HG03439 (cell line): ENCODE measurements at regions not wholly inside any gene's neighbourhood (a gene's known extent, or its start where the extent isn't known, plus 50 kb on each side); places are given as distances from the start of the nearest gene placed in this dataset.
"Not testable (repeated sequence)": the region's sequence is repeated elsewhere in the genome, so short reads cannot be mapped to it uniquely, and the experiment has no call there.

Experiments used
- ATAC-seq: cut with Tn5 transposase; IDR thresholded peaks from one replicate; pipeline ENCODE4 v1.9.1; 2021; ENCODE audit warnings: mild to moderate bottlenecking, moderate library complexity; ENCODE audit not compliant: unreplicated experiment

- no peak for ATAC-seq
Measured at GRCh38 chr14:34180434-34180833, 229.6 kb upstream of the EGLN3 start.

GRCh38 chr14:34179727-34180126 lies 228.9 kb upstream of the EGLN3 start:
- ATAC-seq = no peak

- no peak for ATAC-seq
Measured at GRCh38 chr14:34177466-34177865, 226.6 kb upstream of the EGLN3 start.

GRCh38 chr14:34175574-34175973 lies 224.7 kb upstream of the EGLN3 start:
- ATAC-seq = no peak

- ATAC-seq = no peak
Measured at GRCh38 chr14:34174973-34175372, 224.1 kb upstream of the EGLN3 start.

GRCh38 chr14:34173916-34174315 lies 223.0 kb upstream of the EGLN3 start:
- ATAC-seq = no peak

- ATAC-seq = no peak
Measured at GRCh38 chr14:34172550-34173368, 221.9 kb upstream of the EGLN3 start.

GRCh38 chr14:34172173-34172451 lies 221.2 kb upstream of the EGLN3 start:
- no peak for ATAC-seq

- no peak for ATAC-seq
Measured at GRCh38 chr14:34171431-34172172, 220.7 kb upstream of the EGLN3 start.

GRCh38 chr14:34170882-34171281 lies 220.0 kb upstream of the EGLN3 start:
- ATAC-seq = no peak

- ATAC-seq = no peak
Measured at GRCh38 chr14:34169561-34169960, 218.7 kb upstream of the EGLN3 start.

GRCh38 chr14:34168656-34169055 lies 217.8 kb upstream of the EGLN3 start:
- no peak for ATAC-seq

- ATAC-seq = no peak
Measured at GRCh38 chr14:34165847-34166350, 215.0 kb upstream of the EGLN3 start.

GRCh38 chr14:34164162-34164864 lies 213.4 kb upstream of the EGLN3 start:
- no peak for ATAC-seq

- no peak for ATAC-seq
Measured at GRCh38 chr14:34161351-34162082, 210.6 kb upstream of the EGLN3 start.

GRCh38 chr14:34160619-34161018 lies 209.7 kb upstream of the EGLN3 start:
- ATAC-seq = no peak

- no peak for ATAC-seq
Measured at GRCh38 chr14:34157651-34158050, 206.8 kb upstream of the EGLN3 start.

GRCh38 chr14:34147461-34147860 lies 196.6 kb upstream of the EGLN3 start:
- ATAC-seq = no peak

GRCh38 chr14:34140127-34140526 lies 189.3 kb upstream of the EGLN3 start:
- not testable (repeated sequence) for ATAC-seq

GRCh38 chr14:34139160-34140121 lies 188.6 kb upstream of the EGLN3 start:
- not testable (repeated sequence) for ATAC-seq
